Fibroblast of skin of left quadriceps (primary cell): ENCODE measurements at regions not wholly inside any gene's neighbourhood (a gene's known extent, or its start where the extent isn't known, plus 50 kb on each side); places are given as distances from the start of the nearest gene placed in this dataset.
"Not testable (repeated sequence)": the region's sequence is repeated elsewhere in the genome, so short reads cannot be mapped to it uniquely, and the experiment has no call there.

Source experiments
- DNase-seq, 2 experiments: peaks; one replicate each; pipeline ENCODE4 v3.0.0-alpha.2; 2013; ENCODE audit warnings: low read depth in 2 of 2

DNA sequence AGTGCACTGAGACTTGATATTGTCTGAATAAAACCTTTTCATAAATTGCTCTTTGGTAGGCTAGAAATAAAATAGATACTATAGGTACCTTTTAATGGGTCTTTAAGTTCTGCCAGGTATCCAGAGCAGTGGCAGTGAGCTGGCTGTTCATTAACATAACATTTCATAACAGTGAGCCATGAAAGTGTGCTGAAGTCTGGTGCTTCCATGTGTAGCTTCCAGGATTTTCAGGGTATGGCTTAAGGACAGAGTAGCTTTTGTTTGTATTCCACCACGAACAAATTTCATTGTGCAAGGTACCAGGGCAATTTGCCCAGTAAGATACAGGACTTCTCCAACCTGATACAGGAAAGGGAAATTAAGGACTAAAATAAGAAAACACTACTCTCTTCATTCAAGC, 124.7 kb upstream of the NANOGP8 start:
- no peak for DNase-seq

DNA sequence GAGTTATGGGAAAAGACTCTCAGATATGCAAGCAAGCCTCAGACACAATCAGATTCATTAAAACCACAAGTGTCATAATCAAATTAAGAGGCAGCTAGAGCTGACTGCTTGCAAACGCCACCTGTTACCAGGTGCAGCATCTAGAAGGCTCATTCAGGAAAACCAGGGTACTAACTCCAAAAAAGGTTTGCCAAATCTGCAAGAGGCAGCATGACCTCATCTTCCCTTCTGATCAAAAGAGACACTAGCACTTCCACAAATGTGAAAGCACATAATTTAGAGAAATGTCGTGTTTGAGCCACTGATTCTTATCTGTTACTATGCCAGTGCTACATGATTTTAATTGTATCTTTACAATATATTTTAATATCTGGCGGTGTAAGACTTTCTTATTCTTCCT, 123.3 kb upstream of the NANOGP8 start:
- no peak for DNase-seq

DNA sequence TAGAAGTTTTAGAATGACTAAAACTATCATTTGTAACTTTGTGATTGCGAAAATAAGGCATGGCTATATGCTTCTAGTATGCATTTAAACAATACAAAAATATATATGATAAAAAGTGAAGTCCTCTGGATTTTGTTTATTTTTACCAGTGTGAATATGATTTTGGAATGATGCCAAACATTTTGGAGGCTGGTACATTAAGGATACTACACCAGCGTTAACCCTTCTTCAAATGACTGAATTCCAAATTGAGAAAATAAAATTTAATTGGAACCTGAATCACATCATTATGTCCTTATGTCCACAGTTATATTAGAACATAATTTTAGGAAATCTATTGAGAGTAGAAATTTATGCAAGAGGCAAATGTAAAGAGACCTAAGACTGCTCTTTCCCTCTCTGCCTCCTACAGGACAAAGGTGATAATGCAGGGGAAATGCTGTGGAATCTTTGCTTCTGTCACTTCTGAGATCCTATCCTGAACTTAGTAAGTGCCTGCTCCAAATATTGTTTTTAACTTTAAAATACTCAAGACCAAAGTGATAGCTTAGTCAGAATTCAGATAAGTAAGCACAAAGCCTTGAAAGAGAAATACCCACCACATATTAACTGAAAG, 121.1 kb upstream of the NANOGP8 start:
- no peak for DNase-seq

DNA sequence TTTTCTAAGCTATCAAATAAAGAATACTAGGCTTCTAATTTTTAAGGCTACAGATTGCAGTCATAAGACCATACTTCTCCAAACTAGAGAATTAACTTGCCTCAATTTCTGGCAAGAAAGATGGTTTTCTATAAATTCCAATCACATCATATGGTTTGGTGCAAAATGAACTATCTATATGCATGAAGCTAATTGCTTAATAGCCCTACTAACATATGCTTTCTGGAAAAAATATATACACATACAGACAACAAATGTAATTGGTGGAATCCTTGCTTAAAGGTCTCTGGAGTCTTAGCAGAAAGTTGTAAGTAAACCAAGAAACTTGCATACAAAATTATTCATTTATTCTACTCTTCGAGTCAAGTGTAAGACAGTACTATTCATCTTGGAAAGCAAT, 113.1 kb upstream of the NANOGP8 start:
- no peak for DNase-seq

DNA sequence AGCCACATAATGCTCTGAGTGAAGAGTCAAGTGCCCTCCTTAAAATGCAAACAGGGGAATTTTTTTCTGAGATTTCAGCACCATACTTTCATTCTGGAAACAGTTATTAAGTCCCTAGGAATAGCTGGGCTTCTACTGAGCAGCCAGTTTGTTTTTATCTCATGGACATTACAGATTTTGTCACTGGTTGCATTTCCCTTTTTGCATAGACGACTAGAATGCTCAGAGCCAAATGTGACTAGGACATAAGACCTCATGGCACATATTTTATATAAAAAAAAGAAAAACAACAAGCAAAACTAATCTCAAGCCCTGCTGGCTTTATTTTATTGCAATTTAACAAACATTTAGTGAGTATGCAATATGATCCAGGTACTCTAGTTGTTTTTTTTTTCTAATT, 112.7 kb upstream of the NANOGP8 start:
- no peak for DNase-seq

GRCh38 chr15:35197306-35197705, 112.2 kb upstream of the NANOGP8 start:
- peak; percentile 11 to 16 for DNase-seq

DNA sequence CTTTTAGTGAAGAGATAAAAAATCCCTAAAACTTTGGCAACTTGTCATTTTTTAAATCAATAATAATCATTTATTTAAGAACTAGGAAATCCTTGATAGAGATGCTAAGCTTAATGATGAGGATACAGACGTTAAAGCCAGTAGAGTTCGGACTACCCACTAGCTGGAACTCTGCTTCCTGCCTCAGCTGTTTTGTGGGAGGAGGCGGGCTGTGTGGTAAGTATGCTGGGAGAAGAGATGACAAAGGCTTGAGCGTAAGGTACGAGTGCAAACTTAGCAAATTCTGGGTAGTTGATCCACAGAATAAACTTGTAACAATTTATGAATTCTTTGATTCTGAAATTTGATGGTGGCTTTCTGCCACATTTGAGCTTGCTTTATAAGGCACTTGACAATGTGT, 111.2 kb upstream of the NANOGP8 start:
- DNase-seq: no peak

- no peak for DNase-seq
Observed at GRCh38 chr15:35195649-35196048, 110.6 kb upstream of the NANOGP8 start.

- no peak for DNase-seq
Observed at GRCh38 chr15:35195031-35195430, 109.9 kb upstream of the NANOGP8 start.

- DNase-seq: no peak
Observed at GRCh38 chr15:35194296-35194695, 109.2 kb upstream of the NANOGP8 start.

DNA sequence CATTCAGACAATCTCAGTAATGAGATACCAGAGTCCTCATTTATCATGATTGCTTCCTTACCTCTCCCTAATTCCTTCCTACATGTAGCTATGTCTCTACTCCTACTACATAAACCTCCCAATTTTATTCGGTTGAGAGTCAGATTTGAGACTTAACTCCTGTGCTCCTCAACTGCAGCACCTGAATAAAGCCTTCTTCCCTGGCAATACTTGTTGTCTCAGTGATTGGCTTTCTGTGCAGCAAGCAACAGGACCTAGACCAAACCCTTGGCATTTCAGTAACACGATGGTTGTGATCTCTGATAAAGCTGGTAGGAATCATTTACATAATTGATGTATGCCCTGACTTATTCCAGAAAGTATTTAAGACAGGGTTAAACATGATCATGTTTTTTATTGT, 106.7 kb upstream of the NANOGP8 start:
- DNase-seq: no peak

DNA sequence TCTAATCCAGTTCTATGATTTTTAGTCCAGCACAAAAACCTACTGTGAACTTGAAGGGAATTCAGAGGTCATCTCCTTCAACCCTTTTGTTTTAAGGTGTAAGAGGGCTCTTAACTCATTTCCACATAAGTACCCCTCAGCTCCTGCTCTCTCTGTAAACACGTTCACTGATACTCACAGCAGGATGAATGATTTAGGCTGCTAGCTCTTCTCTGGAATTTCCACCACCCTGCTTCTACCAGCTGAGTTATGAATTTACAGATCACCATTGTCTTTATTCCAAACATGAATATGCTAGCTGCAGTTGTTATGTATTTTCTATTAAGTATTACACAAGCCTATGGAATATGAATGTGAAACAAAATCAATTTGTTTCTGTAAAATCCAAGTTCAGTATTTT, 101.3 kb upstream of the NANOGP8 start:
- DNase-seq: no peak

DNA sequence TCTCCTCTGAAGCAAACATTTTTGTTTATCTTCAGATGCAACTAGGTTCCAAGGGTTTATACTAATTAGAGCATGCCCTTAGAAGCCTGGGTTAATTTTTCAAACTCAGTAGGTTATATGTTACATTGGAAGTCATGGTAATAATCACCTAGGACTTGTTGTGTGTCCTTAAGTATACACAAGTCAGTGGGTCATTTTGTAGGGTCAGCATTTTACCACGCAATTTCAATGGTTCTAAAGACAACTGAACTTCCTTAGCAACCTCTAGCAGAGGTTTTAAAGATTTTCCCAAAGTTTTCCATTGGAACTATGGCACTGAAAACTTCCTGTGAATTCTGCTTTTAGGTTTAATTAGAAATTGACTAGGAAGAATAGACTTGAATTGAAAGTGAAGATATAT, 99.6 kb upstream of the NANOGP8 start:
- DNase-seq: no peak

- DNase-seq: no peak
Observed at GRCh38 chr15:35182841-35183479, 97.9 kb upstream of the NANOGP8 start.

GRCh38 chr15:35181538-35181937, 96.4 kb upstream of the NANOGP8 start:
- no peak for DNase-seq

DNA sequence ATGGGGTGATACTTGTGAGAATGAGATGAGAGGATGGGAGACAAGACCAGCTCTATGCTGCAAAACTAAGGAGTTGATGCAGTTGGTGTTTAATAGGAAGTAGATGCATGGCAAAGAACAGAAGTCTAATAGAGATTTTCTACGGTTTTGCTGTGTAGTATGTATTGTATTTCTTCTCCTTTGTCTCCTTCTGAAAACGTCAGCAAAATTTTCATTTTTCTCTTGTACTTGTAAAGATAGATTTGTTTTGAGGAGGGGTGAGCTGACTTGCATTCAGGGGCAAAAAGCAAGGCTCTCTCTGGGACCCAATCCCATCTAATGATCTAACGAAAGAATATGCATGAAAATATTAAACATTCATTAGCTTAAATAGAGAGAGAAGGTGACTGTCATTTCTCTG, 94.6 kb upstream of the NANOGP8 start:
- no peak for DNase-seq

GRCh38 chr15:35178186-35178585, 93.1 kb upstream of the NANOGP8 start:
- not testable (repeated sequence) for DNase-seq

DNA sequence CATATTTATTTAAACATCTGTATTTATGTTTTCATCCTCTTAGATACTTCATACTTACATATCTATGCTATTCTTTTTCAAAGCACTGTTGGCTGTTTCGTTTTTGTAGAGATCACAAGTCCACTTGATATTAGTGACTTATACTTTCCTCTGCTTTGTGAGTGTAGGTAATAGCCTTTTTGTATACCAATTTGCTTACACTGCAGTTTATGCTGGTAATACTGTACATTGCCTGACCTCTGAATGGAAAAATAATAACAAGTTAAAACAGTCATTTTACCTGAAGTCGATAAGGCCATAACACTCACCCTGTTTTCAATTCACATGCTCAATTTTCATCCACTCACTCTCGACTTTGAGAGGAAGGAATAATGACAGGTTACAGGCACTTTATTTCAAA, 89.9 kb upstream of the NANOGP8 start:
- DNase-seq: no peak

DNA sequence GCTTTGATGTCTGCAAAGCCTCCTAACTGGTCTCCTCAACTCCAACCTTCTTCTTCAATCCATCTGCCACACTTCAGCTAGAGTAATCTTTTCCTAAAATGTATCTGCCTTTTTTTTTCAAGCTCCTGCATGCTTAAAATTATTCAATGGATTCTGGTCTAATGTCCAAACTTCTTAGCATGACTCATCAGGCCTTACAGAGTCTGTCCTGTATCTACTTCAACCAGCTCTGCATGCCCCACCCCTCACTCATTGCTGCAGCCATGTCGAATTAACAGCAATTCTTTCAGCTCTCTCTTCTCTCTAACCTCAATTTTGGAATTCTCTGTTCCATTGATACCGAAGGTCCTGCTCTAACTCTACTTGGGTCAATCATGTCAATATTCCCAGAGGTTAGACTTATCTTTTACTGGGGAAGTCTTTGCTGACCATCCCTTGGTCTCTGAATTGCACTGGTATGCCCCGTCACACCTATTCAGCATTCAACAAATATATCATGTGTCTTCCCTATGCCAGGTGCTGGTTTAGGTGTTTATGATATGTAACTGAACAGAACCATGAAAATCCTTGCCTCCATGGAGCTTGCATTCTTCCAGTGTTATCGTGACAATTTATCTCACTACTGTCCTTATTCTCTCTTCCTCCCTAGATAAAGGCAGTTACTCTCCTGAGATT, 88.5 kb upstream of the NANOGP8 start:
- DNase-seq: no peak

- no peak for DNase-seq
Observed at GRCh38 chr15:35170207-35170606, 85.1 kb upstream of the NANOGP8 start.

- DNase-seq: peak; percentile 45 to 49
Observed at GRCh38 chr15:35168464-35168863, 83.4 kb upstream of the NANOGP8 start.

GRCh38 chr15:35167675-35168074, 82.6 kb upstream of the NANOGP8 start:
- no peak for DNase-seq

DNA sequence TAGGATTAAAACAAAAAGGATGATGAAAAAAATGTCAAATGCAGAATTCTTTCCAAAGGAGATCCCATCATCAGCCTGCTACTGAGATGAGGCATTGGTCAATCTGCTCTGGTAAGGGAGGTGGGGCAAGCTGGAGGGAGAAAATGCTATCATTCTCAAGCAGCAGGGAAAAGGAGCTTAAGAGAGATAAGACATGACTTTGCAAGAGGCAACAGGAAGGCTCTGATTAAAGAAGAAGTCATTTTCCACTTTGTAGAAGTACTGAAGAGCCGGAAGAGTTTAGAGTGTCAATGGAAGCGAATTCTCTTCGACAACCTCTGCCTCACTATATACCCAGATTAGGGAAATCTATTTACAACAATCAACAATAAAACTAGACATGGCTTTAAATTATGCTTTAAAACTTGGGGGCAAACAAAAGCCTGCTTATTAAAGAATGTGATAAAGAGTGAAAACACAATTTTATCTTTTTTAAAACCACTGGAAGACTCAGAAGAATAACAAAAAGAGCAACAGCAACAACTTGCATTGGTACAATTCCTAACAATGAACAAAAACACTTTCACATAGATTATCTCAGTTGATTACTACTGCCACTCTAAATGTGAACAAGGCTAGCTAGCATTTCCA, 81.8 kb upstream of the NANOGP8 start:
- no peak for DNase-seq
